ENCODE measurements at regions not wholly inside any gene's neighbourhood (a gene's known extent, or its start where the extent isn't known, plus 50 kb on each side); places are given as distances from the start of the nearest gene placed in this dataset.

- Histone ChIP-seq H2BK15ac (ENCODE audit: low read depth, low read length) (no peak overlapping the region), H2BK12ac (ENCODE audit: insufficient read length, low read depth, low read length) (no peak overlapping the region), H3K23ac (ENCODE audit: insufficient read length, low read depth, low read length) (no peak overlapping the region), H3K27ac (ENCODE audit: insufficient read length, low read depth, low read length) (no peak overlapping the region), H3K4ac (ENCODE audit: low read depth, low read length) (no peak overlapping the region), H3K14ac (ENCODE audit: insufficient read depth, low read length) (peak overlapping the region; percentile 23; the same call in 1 of the 2 replicates), H3K79me2 (ENCODE audit: insufficient read depth, low read length) (no peaks in the 10 kb centered on the region), H3K27me3 (ENCODE audit: insufficient read depth, low read length) (peaks cover 2% of the 10 kb centered on the region; the same call in 1 of the 2 replicates), H2BK20ac (ENCODE audit: low read depth, low read length, poor library complexity, severe bottlenecking) (no peak overlapping the region), H3K18ac (ENCODE audit: insufficient read length, low read depth, low read length) (no peak overlapping the region), H4K91ac (ENCODE audit: insufficient read length, low read depth, low read length) (no peak overlapping the region), H4K8ac (replicated peaks; ENCODE audit: insufficient read length, low read depth, low read length) (no peak overlapping the region), H2BK5ac (ENCODE audit: insufficient read length, low read length) (no peak overlapping the region), H3K9me3 (ENCODE audit: control insufficient read depth, low read depth, low read length) (no peaks in the 10 kb centered on the region), H2AFZ (ENCODE audit: low read length) (no peak overlapping the region), H3K79me1 (ENCODE audit: insufficient read depth, low read depth, low read length, poor library complexity, severe bottlenecking) (no peaks in the 10 kb centered on the region), H3T11ph (ENCODE audit: low read length) (no peak overlapping the region), H2AK5ac (ENCODE audit: insufficient read length, low read length) (no peak overlapping the region), H4K5ac (ENCODE audit: insufficient read length, low read depth, low read length) (no peak overlapping the region), H3K9ac (ENCODE audit: extremely low read depth, insufficient read length, low read length) (no peak overlapping the region), H4K20me1 (ENCODE audit: control insufficient read depth, insufficient read depth, insufficient read length) (no peaks in the 10 kb centered on the region), H3K23me2 (ENCODE audit: insufficient read length, low read depth, low read length, poor library complexity, severe bottlenecking) (no peaks in the 10 kb centered on the region), H2BK120ac (ENCODE audit: low read depth, low read length, poor library complexity, severe bottlenecking) (no peak overlapping the region), H3K56ac (ENCODE audit: insufficient read length, low read depth, low read length) (no peak overlapping the region), H3K4me1 (ENCODE audit: insufficient read depth, low read length) (peaks cover 6% of the 10 kb centered on the region; the same call in 1 of the 2 replicates), H3K4me2 (ENCODE audit: insufficient read depth, insufficient read length, low read length) (no peak overlapping the region)
- no peak overlapping the region; a peak in 1 of 7 replicates for H3K27ac Mint-ChIP-seq
- no peak overlapping the region for H3K4me3 Mint-ChIP-seq
- H3K27me3 Mint-ChIP-seq (ENCODE audit: low read depth) = peaks cover 11% of the 10 kb centered on the region
- H3K36me3 Mint-ChIP-seq (ENCODE audit: insufficient read depth in 1 of 3, low read depth in 3 of 3) = peaks cover 0 to 6% (median 0%) of the 10 kb centered on the region in 3 experiments; a peak in 1 of 7 replicates
- DNase-seq = no peak
- no CpG with 5 or more reads among the region's 19 CpGs for WGBS (ENCODE audit: extremely low coverage, insufficient read length, low lambda C conversion rate)
- no peaks in the 10 kb centered on the region; a peak in 2 of 5 replicates for H3K9me3 Mint-ChIP-seq
- TF ChIP-seq CTCF (conservative IDR thresholded peaks at IDR 0.05) = no peak
- peaks cover 15 to 23% of the 10 kb centered on the region in 2 experiments for H3K4me1 Mint-ChIP-seq
Measured at GRCh38 chr11:135036488-135037297, 624.7 kb upstream of the B3GAT1 start.
